Endothelial cell of umbilical vein (primary cell): ENCODE measurements at regions not wholly inside any gene's neighbourhood (a gene's known extent, or its start where the extent isn't known, plus 50 kb on each side); places are given as distances from the start of the nearest gene placed in this dataset.

Experiments
- EZH2 ChIP-seq: IDR thresholded peaks from 2 replicates; pipeline ENCODE4 v1.6.1; 2012; ENCODE audit warnings: borderline replicate concordance, low read depth, mild to moderate bottlenecking, moderate library complexity, low read length, inconsistent platforms; ENCODE audit not compliant: severe bottlenecking
- FOS ChIP-seq: IDR thresholded peaks from 2 replicates; pipeline ENCODE4 v1.6.1; 2011; ENCODE audit warnings: mild to moderate bottlenecking, low read length, moderate library complexity, borderline replicate concordance; ENCODE audit not compliant: insufficient read depth
- GATA2 ChIP-seq: IDR thresholded peaks from 2 replicates; pipeline ENCODE4 v1.7.0; 2011; ENCODE audit warnings: low read depth, mild to moderate bottlenecking, moderate library complexity, mixed read lengths, low read length; ENCODE audit not compliant: insufficient read length, insufficient read depth
- JUN ChIP-seq: IDR thresholded peaks from 2 replicates; pipeline ENCODE4 v1.6.1; 2011; ENCODE audit warnings: borderline replicate concordance, low read depth; ENCODE audit not compliant: insufficient read length, insufficient read depth
- MYC ChIP-seq: IDR thresholded peaks from one replicate; pipeline ENCODE4 v1.6.1; 2011; ENCODE audit warnings: mild to moderate bottlenecking, low read depth, low read length
- POLR2A ChIP-seq: IDR thresholded peaks from 2 replicates; pipeline ENCODE4 v1.6.1; 2012; ENCODE audit warnings: low read depth, mild to moderate bottlenecking, control low read depth, low read length
- POLR2AphosphoS5 ChIP-seq: IDR thresholded peaks from 2 replicates; pipeline ENCODE4 v1.6.1; 2012; ENCODE audit warnings: low read depth, mild to moderate bottlenecking, control low read depth, low read length, moderate library complexity; ENCODE audit not compliant: insufficient read depth
- TF ChIP-seq, protein P1 (sequence below), 2 donors: IDR thresholded peaks; 1 replicate in 1 of 2; 2 replicates in 1 of 2; pipeline ENCODE4 v1.5.1; 2011; ENCODE audit warnings: low read length in 2 of 2, mild to moderate bottlenecking in 2 of 2, moderate library complexity in 2 of 2, control low read depth in 1 of 2, inconsistent platforms in 1 of 2, low read depth in 1 of 2; ENCODE audit not compliant: insufficient read depth in 1 of 2; ENCODE audit errors: extremely low read depth in 1 of 2
- TF ChIP-seq, protein P2 (sequence below): IDR thresholded peaks from 2 replicates; pipeline ENCODE4 v1.6.1; 2011; ENCODE audit not compliant: insufficient read depth, insufficient read length

- TF ChIP-seq, protein P1, sequence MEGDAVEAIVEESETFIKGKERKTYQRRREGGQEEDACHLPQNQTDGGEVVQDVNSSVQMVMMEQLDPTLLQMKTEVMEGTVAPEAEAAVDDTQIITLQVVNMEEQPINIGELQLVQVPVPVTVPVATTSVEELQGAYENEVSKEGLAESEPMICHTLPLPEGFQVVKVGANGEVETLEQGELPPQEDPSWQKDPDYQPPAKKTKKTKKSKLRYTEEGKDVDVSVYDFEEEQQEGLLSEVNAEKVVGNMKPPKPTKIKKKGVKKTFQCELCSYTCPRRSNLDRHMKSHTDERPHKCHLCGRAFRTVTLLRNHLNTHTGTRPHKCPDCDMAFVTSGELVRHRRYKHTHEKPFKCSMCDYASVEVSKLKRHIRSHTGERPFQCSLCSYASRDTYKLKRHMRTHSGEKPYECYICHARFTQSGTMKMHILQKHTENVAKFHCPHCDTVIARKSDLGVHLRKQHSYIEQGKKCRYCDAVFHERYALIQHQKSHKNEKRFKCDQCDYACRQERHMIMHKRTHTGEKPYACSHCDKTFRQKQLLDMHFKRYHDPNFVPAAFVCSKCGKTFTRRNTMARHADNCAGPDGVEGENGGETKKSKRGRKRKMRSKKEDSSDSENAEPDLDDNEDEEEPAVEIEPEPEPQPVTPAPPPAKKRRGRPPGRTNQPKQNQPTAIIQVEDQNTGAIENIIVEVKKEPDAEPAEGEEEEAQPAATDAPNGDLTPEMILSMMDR (IDR thresholded peaks at IDR 0.05; ENCODE audit: extremely low read depth in 1 of 2, insufficient read depth in 1 of 2, low read depth in 1 of 2, low read length in 2 of 2) = no peak
- TF ChIP-seq POLR2AphosphoS5 = no peak
- TF ChIP-seq JUN = no peak
- TF ChIP-seq MYC = no peak
- no peak for TF ChIP-seq POLR2A
- TF ChIP-seq, protein P2, sequence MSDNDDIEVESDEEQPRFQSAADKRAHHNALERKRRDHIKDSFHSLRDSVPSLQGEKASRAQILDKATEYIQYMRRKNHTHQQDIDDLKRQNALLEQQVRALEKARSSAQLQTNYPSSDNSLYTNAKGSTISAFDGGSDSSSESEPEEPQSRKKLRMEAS = no peak
- TF ChIP-seq FOS = no peak
- no peak for TF ChIP-seq EZH2
- TF ChIP-seq GATA2 = no peak
Measured at GRCh38 chr17:68662037-68662432, 60.9 kb upstream of the FAM20A start.
